HG02763 (cell line): ENCODE measurements at regions not wholly inside any gene's neighbourhood (a gene's known extent, or its start where the extent isn't known, plus 50 kb on each side); places are given as distances from the start of the nearest gene placed in this dataset.
"Not testable (repeated sequence)": the region's sequence is repeated elsewhere in the genome, so short reads cannot be mapped to it uniquely, and the experiment has no call there.

Experiments used
- ATAC-seq: cut with Tn5 transposase; IDR thresholded peaks from one replicate; pipeline ENCODE4 v1.9.1; 2021; ENCODE audit warnings: mild to moderate bottlenecking, moderate library complexity; ENCODE audit not compliant: unreplicated experiment

DNA sequence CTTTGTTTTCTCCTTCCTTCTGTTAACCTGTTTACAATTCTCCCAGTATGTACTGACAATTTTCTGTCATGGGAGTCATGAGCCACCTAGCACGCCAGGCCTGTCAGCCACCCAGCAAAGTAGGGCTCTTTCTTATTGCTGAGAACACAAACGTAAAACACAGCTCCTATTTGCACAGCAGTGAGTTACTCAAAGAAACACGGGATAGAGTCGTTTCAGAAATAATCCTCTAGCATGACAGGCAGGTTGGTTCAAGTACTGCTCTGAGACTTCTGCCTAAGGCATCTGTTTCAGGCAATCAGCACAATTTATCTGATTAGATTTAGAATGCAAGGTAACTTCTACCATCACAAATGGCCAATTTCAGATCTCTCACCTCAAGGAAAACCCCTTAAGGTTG lies 88.8 kb downstream of the CD24 start:
- no peak for ATAC-seq

DNA sequence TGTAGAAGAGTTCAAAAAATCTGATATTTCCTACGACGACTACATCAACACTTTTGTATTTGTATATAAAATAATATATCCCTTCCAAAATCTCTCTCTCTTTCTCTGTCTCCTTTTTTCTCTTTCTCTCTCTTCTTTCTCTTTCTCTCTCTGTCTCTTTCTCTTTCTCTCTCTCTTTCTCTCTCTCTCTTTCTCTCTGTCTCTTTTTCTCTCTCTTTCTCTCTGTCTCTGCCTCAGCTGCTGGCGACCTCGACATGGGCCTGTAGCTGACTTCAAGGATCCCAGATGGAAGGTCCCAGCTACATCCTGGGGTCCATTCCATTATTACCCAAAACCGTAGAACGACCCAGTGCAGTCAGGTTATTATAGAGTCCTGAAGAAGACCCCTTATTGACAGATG lies 90.0 kb downstream of the CD24 start:
- ATAC-seq: no peak

DNA sequence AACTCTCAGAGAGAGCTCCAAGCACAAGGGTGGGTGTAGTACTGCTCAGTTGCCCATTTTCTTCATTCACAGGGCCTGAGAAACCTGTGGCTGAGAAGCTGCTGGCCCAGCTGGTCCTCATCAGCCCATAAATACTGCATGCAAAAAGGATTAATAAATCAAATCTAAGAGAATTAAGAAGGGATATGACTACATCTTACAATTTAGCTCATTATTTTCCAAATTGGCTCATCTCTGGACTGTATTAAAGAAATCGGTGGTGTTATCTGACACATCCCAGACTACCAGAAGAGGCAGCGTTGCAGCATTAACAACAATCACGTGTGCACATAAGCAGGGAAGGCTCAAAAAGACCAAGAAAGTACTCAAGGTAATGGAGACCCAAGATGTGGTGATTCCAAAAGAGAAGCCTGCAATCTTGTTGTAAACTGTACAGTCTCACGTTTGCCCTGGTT lies 90.7 kb downstream of the CD24 start:
- ATAC-seq: no peak

DNA sequence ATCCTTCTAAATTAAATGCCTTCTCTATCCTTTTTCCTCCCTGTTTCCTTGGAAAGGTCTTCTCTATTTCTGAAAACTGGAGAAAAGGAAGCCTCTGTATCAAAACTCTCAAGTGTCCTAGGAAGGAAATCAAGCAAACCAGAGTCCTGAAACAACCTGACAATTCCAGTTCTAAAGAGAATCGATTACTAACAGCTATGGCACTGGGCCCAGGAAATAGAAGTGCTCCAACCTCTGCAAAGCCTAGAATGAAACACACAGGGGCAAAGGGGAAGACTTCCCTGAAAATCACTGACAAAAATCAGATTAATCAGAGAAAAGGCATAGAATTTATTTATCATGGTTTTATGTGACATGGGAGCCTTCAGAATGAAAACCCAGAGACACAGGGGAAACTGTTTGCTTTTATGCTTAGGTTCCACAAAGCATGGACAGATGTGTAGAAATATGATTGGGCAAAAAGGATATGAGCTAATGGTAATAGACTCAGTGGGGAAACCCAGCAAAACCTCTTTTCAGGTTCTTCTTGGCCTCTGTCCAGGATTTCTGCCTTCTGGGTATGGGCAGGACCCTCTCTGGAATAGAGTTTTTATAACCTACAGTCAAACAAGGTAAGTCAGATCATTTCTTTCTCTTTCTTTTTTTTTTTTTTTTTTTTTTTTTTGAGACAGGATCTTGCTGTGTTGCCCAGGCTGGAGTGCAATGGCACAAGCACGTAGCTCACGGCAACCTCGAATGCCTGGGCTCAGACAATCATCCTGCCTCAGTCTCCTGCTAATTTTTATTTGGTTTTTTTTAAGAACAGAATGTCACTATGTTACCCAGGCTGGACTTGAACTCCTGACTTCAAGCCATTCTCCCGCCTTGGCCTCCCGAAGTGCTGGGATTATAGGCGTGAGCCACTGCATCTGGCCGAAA lies 91.7 kb downstream of the CD24 start:
- ATAC-seq: no peak

DNA sequence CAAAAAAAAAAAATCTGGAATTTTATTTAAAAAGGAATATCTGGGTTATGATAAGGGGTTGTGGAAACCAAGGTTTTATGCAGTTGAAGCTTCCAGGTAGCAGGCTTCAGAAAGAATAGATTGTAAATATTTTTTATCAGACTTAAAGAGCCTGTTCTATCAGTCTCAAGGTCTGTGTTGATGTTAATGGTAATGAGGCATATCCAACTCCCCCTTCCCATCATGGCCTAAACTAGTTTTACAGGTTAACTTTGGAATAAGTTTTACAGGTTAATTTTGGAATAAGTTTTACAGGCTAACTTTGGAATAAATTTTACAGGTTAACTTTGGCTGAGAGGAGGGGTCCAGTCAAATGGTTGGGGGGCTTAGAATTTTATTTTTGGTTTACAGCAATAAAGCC lies 92.4 kb downstream of the CD24 start:
- ATAC-seq: no peak

DNA sequence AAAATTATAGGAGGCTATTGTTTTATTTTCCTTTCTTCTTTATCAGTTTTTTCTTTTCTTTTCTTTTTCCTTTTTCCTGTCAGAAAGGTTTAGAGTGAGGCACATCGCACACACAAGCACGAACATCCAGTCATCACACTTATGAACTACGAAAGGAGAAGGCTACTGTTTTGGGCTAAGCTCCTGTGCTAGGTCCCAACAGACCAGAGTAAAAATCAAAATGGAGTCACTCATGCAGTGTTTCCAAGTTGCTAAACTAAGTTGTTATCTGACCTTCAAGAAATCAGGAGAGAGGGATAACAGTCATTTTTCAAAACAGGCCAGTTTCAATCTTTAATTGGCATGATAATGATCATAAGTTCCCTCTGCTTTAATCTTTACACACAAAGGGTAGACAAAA lies 93.6 kb downstream of the CD24 start:
- no peak for ATAC-seq

DNA sequence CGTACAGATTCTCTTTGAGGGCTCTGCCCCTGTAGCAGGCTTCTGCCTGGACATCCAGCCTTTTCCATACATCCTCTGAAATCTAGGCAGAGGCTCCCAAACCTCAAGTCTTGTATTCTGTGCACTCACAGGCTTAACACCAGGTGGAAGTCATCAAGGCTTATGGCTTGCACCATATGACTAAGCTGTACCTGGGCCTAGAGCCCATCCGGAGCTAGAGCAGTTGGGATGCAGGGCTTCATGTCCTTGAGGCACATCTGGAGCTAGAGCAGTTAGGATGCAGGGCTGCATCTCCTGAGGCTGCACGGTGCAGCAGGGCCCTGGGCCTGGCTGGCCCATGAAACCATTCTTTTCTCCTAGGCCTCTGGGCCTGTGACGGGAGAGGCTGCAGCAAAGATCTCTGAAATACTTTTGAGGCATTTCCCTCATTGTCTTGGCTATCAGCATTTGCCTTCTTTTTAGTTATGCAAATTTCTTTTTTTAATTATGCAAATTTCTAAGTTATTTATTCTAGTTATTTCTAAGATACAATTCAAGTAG lies 98.7 kb downstream of the CD24 start:
- no peak for ATAC-seq

DNA sequence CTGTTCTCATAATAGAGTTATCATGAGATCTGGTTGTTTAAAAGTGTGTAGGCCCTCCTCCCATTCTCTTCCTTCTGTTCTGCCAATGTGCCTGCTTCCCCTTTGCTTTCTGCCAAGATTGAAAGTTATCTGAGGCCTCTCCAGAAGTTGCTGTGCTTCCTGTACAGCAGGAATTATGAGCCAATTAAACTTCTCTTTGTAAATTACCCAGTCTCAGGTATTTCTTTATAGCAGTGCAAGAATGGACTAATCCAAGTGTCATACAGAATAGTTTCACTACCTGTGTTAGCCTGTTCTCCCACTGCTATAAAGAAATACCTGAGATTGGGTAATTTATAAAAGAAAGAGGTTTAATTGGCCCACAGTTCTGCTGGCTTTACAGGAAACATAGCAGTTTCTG lies 100.0 kb downstream of the CD24 start:
- no peak for ATAC-seq

DNA sequence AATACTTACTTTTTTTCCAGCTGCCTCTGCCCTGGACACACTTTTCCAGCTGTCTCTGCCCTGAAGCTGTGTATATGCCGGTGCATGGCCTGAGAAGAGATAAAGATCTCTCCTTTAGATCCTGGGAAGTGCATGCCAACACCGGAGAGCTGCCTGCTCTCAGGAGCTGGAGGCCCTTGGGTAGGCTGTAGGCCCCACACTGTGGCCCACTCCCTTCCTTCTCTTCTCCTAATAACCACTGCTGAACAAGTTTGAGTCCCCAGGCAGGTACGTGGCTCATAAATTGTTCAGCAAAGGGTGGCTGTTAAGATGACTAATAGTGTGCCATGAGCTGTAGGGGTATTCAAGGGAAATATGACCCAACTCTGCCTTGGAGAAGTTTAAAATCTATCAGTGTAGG lies 102.5 kb downstream of the CD24 start:
- ATAC-seq: no peak

DNA sequence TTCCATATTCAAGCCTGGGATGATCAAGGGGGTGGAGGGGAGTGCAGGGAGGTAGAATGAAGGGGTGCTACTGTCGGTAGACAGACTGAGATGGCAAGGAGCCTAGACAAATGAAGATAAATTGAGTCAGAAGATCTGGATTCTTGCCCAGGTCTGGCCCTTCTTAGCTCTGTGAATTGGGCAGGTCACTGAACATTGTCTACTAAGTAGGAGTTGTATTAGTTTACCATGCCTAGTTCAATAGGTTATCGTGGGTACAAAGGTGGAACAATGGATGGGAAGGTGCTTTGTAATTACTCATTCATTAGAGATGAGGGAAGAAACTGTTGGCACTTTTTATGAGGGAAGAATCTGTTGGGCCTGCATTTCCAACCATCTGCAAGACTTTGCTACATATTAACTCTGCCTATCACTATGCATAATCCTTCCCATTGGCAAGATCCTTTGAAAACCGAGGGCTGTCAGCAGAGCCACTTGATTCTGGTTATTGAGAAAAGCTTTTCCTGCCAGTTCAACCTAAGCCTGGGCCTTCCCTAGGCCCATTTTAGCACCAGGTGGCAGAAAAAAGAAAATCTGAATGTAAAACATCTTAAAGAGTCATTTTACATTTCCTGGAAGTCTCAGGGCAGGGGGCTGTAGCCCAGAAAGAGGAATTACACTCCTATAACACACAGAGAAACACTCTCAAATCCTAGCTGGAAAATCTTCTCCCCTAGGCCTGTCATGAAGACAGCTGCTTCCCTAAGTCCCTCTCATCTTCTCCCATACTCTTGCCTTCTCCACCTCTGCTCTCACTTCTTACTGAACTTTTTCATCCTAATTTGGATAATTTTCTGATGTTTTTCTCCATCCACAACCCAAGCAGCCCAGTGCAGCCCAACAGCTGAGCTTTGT lies 103.5 kb downstream of the CD24 start:
- ATAC-seq: no peak

DNA sequence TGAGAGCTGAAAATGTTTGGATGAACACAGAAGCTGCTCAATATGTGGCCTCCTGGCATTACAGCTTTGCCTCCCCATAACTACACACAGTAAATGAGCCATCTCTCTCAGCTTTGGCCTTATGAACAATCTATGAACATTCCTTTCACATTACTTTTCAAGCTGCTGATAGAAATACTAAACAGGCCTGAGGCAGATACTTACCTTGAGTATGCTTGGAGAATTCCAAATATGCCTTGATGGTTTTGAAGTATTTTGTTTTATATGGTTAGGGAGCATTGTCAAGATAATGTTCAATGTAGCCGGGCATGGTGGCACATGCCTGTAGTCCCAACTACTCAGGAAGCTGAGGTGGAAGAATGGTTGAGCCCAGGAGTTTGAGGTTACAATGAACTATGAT lies 104.5 kb downstream of the CD24 start:
- no peak for ATAC-seq

DNA sequence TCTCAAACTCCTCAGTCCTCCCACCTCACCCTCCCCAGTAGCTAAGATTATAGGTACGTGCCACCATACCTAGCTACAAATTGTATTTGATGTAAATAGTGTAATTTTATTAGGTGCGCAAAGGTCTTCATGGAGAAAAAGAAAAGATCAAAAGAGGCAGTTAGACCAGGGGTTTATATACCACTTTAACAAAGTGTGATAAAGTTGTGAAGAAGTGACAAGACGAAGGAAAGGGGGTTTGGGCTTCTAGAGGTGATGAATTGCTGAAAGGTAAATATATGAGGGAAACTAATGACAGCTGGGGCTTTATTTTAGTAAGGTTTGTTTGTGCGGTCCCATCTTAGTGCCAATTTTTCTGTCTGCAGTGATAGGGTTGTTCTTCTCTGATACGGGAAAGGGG lies 105.3 kb downstream of the CD24 start:
- ATAC-seq: no peak

DNA sequence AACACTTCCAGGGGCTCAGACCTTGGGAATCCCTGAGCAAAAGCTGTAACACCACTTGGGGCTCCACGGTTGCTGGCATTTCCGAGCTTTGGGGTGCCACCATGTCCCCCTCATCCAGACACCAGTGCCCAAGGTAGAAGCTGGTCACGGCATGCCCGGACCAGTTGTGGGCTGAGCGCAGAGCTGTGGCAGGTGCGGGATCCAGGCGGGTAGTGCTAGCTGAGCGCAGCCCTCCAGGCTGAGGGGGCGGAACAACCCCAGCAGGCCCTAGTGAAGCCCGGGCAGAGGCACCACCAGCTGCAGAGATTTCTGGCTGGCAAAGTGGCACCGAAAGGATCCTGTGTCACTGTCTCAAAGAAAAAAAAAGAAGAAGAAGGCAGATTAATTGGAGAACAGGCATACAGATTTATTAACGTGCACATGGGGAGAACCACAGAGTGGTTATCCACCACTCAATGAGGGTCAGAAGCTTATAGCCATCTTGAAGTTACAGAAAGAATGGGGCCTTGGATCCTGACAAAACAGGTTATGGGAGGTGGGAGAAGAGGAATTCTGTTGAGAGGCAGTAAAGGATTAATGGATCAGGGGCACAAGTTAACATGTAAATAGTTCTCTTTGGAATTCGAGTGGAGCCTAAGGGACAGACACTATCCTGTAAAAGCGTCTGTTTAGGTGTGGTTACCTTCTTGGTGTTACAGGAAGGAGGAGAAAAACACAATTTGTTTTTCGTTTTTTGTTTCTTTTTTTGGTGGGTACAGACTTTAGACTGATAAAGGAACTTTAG lies 107.5 kb downstream of the CD24 start:
- ATAC-seq: no peak

DNA sequence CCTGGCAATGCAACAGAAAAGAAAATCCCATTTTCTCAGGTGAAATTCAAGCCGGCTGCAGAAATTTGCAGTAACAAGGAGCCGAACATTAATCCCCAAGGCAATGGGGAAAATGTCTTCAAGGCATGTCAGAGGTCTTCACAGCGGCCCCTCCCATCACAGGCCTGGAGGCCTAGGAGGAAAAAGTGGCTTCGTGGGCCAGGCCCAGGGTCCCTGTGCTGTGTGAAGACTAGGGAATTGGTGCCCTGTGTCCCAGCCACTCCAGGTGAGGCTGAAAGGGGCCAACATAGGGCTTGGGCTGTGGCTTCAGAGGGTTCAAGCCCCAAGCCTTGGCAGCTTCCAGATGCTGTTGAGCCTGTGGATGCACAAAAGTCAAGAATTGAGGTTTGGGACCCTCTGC lies 111.7 kb downstream of the CD24 start:
- ATAC-seq: no peak

DNA sequence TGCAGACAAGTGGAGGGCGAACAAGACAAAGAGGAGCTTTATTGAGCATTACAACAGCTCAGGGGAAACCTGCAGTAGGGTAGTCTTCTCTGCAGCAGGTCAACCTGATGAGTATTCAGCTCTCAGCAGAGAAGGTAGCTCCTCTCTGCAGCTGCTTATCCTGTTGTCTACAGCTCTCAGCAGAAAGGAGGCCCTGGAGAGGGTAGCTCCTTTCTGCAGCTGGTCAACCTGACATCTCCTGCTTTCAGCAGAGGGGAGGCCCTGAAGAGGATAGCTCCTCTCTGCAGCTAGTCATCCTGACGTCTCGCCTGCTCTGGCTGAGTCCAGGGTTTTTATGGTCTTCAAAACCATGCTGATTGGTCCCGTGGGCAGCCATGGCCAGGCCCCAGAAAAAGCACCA lies 113.6 kb downstream of the CD24 start:
- ATAC-seq: no peak

DNA sequence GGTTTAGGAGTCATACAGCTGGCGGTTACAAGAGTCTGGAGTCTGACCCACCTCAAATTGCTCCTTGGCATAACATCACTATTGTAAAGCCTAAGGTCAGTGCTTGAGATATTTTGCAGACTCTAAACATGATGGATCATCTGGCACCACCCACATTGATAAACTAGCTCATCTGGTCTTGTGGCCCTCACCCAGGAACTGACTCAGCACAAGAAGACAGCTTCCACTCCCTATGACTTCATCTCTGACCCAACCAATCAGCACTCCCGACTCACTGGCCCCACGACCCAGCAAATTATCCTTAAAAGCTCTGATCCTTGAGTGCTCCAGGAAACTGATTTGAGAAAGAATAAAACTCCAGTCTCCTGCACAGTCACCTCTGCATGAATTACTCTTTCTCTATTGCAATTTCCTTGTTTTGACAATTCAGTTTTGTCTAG lies 115.9 kb downstream of the CD24 start:
- no peak for ATAC-seq

DNA sequence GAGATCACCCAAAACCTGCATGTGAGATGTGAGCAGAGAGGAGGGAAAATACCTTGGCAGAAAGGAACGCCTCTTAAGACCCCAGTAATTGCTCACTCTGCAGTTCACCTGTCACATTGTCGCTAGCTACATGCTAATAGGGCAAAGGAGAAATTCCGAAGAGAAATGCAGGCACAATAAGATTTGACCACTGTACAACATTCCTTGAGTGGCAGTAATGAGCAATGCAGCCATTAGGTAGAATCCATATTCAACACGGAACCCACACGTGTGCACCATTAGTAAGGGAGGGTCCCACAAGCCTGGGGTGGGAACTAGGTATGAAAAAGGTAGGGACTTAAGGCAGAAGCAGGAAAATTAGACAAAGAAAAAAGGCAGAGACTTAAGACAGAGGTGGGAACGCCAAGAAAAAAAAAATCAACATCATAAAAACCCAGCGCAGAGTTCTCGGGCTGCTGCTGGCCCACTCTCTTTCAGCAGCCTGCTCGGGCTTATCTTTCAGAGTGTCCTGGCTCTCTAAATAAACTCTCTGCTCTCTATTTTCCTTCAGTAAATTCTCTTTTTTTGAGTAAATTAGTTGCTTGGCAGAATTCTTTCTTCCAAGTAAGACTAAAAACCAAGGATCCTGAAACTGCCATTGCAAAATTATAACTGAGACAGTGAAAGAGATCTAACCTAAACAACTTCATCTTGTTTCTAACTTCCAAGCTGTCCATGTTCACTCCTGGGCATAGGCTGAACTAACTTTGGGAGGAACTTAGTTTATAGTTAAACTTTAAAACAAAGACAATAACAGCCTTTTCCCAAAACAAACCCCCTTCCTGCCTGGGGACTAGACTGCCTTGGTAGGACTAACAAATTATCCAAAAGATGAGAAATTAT lies 116.5 kb downstream of the CD24 start:
- ATAC-seq: no peak

DNA sequence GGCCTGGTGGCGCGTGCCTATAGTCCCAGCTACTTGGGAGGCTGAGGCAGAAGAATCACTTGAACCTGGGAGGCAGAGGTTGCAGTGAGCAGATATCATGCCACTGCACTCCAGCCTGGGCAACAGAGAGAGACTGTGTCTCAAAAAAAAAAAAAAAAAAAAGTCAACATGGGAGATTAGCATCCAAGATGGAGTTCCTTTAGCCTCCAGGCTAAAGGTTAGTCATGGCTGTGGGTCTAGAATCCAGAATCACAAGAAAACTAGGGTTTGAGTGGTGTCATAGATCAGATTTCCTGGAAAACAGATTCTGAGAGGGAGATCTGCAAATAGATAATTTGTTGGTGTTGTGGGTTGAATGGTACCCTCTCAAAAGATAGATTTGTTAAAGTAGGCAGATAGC lies 117.2 kb downstream of the CD24 start:
- not testable (repeated sequence) for ATAC-seq

DNA sequence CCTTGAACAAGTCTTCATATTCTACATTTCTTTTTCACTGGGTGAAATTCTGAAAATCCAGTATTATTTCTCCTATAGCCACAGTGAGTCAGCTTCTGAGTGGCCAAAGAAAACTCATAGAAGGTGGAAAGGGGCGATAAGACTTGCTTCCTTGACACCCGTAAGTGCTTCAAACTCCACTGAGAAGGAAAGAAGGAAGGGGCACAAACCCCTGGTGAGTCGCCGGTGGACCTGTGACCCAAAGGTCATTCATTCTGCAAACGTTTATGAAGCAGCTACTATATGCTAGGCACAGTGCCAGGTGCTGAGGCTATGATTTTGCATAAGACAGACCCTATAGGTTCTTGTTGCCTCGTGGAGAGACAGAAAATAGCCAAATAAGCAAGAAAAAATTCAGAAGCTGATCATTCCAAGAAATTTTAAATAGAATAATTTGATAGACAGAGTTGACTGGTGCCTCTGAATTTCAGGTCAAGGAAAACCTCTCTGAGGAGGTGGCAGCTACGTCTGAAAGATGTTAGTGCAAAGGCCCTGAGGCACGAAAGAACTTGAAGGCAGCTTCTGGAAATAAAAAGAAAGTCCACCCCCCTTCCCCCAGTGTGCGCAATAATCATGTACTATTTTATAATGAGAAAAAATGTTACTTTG lies 118.2 kb downstream of the CD24 start:
- ATAC-seq: no peak
